Endothelial cell of umbilical vein (primary cell): ENCODE measurements at regions not wholly inside any gene's neighbourhood (a gene's known extent, or its start where the extent isn't known, plus 50 kb on each side); places are given as distances from the start of the nearest gene placed in this dataset.
"Not testable (repeated sequence)": the region's sequence is repeated elsewhere in the genome, so short reads cannot be mapped to it uniquely, and the experiment has no call there.

Experiments used
- BruUV-seq: library from RNA; stranded (reverse); fragments of 400-500 nt; replicated peaks from 2 replicates; lab custom pipeline; 2021; lab: Mats Ljungman, UMichigan
- CTCF ChIA-PET: fragments of 300-600, 350-600 bp; sonication (Branson Sonifier 250); formaldehyde crosslinking; loops from one replicate; lab custom pipeline; 2021; ENCODE audit warnings: antibody characterized with exemption, inconsistent platforms; lab: Charles Lee
- POLR2A ChIA-PET: fragments of 300-600, 350-600 bp; sonication (Branson Sonifier 250); formaldehyde crosslinking; loops from one replicate; lab custom pipeline; 2021; ENCODE audit warnings: antibody characterized with exemption, inconsistent platforms; lab: Charles Lee
- DNase-seq: peaks from one replicate; pipeline ENCODE4 v3.0.0-alpha.2; 2011; ENCODE audit warnings: low read depth, low spot score
- FAIRE-seq: peaks from 2 replicates; lab custom pipeline; 2011; peaks lifted over from hg19 to GRCh38; lab: Jason Lieb, UNC
- H2AFZ ChIP-seq: 2 replicates; pipeline ENCODE4 v1.6.0; 2012; ENCODE audit warnings: low read depth, low read length, control low read depth, inconsistent platforms
- H3K27ac ChIP-seq: 2 replicates; pipeline ENCODE4 v1.5.1; 2011; ENCODE audit warnings: low read depth, mild to moderate bottlenecking, control low read depth, low read length, moderate library complexity; ENCODE audit not compliant: insufficient read depth
- H3K27me3 ChIP-seq, 2 experiments: 2 replicates each; pipeline versions ENCODE4 v1.6.0 to v1.6.1; 2011; ENCODE audit warnings: low read length in 2 of 2, mixed read lengths in 1 of 2; ENCODE audit not compliant: control insufficient read depth in 2 of 2, insufficient read depth in 2 of 2
- H3K36me3 ChIP-seq, 2 experiments: 2 replicates in 1 of 2; 3 replicates in 1 of 2; pipeline ENCODE4 v1.5.1; 2011; ENCODE audit warnings: low read length in 2 of 2, mild to moderate bottlenecking in 1 of 2, moderate library complexity in 1 of 2; ENCODE audit not compliant: control insufficient read depth in 2 of 2, insufficient read depth in 2 of 2; ENCODE audit errors: extremely low read depth in 1 of 2
- H3K4me1 ChIP-seq: 3 replicates; pipeline ENCODE4 v1.5.1; 2011; ENCODE audit warnings: mild to moderate bottlenecking, low read length; ENCODE audit not compliant: control insufficient read depth, insufficient read depth; ENCODE audit errors: extremely low read depth
- H3K4me2 ChIP-seq: 2 replicates; pipeline ENCODE4 v1.6.1; 2011; ENCODE audit warnings: low read length, control low read depth, mixed read lengths; ENCODE audit not compliant: insufficient read depth
- H3K4me3 ChIP-seq, 3 experiments: fragments of 200-600 bp in 1 of 3; sonication (generic), shearing (Covaris generic) in 1 of 3; replicated peaks in 1 of 3; 2 replicates each; pipeline ENCODE4 v1.5.1; 2011 to 2016; ENCODE audit warnings: control low read depth in 3 of 3, low read length in 3 of 3, mild to moderate bottlenecking in 2 of 3, inconsistent platforms in 1 of 3, low read depth in 1 of 3, moderate library complexity in 1 of 3; ENCODE audit not compliant: insufficient read depth in 1 of 3
- H3K79me2 ChIP-seq: 2 replicates; pipeline ENCODE4 v1.6.0; 2012; ENCODE audit warnings: low read length, inconsistent platforms; ENCODE audit not compliant: control insufficient read depth, insufficient read depth
- H3K9ac ChIP-seq: replicated peaks from 2 replicates; pipeline ENCODE3; 2011; ENCODE audit warnings: low read length, control low read depth; ENCODE audit not compliant: insufficient read depth; ENCODE audit errors: extremely low read depth
- H3K9me1 ChIP-seq: replicated peaks from 3 replicates; pipeline ENCODE4 v1.6.0; 2011; ENCODE audit warnings: mild to moderate bottlenecking, low read length; ENCODE audit not compliant: control insufficient read depth, insufficient read depth; ENCODE audit errors: extremely low read depth
- H3K9me3 ChIP-seq: replicated peaks from 2 replicates; pipeline ENCODE4 v1.5.1; 2012; ENCODE audit warnings: low read length, inconsistent platforms; ENCODE audit not compliant: control insufficient read depth, insufficient read depth
- H4K20me1 ChIP-seq: replicated peaks from 2 replicates; pipeline ENCODE3; 2011; ENCODE audit warnings: mild to moderate bottlenecking, low read length; ENCODE audit not compliant: control insufficient read depth, insufficient read depth; ENCODE audit errors: extremely low read depth
- CTCF ChIP-seq, 2 donors: IDR thresholded peaks; 1 replicate in 1 of 2; 2 replicates in 1 of 2; pipeline ENCODE4 v1.5.1; 2011; ENCODE audit warnings: low read length in 2 of 2, mild to moderate bottlenecking in 2 of 2, moderate library complexity in 2 of 2, control low read depth in 1 of 2, inconsistent platforms in 1 of 2, low read depth in 1 of 2; ENCODE audit not compliant: insufficient read depth in 1 of 2; ENCODE audit errors: extremely low read depth in 1 of 2
- dilution Hi-C: fragments of 300-500 bp; cut with MboI; formaldehyde crosslinking; loops from one replicate; pipeline ENCODE4 v1.15.0; 2019; ENCODE audit warnings: low sequenced_read_pairs; ENCODE audit not compliant: extremely low pct_ligation_motif_present
- intact Hi-C: fragments of 100-400 bp; cut with micrococcal nuclease; formaldehyde crosslinking; loops from one replicate; pipeline ENCODE4 v1.10.0; 2022

GRCh38 chr4:131488772-131489171, 1660.3 kb upstream of the PCDH10 start:
- Histone ChIP-seq H3K9ac (no peak overlapping the region), H3K9me3 (no peaks in the 10 kb centered on the region), H2AFZ (no peak overlapping the region), H3K27ac (no peak overlapping the region), H3K4me2 (no peak overlapping the region), H3K36me3 (no peaks in the 10 kb centered on the region), H3K9me1 (no peaks in the 10 kb centered on the region), H3K4me1 (no peaks in the 10 kb centered on the region), H3K79me2 (no peaks in the 10 kb centered on the region), H4K20me1 (no peaks in the 10 kb centered on the region), H3K4me3 (no peak overlapping the region), H3K27me3 (no peaks in the 10 kb centered on the region)
- no peak for TF ChIP-seq CTCF (IDR thresholded peaks at IDR 0.05; ENCODE audit: extremely low read depth in 1 of 2, insufficient read depth in 1 of 2, low read depth in 1 of 2, low read length in 2 of 2)
- intact Hi-C loops (no loop called here), dilution Hi-C loops (no loop called here)
- CTCF ChIA-PET = no interaction called here
- DNase-seq = no peak
- POLR2A ChIA-PET = no interaction called here
- FAIRE-seq = no peak
- BruUV-seq = no TSS peak

- intact Hi-C loops, H3K9ac ChIP-seq, H3K4me2 ChIP-seq, H3K9me3 ChIP-seq, H3K79me2 ChIP-seq, H3K27me3 ChIP-seq, DNase-seq, H3K4me1 ChIP-seq, dilution Hi-C loops, BruUV-seq, POLR2A ChIA-PET, H3K4me3 ChIP-seq, H3K9me1 ChIP-seq, H4K20me1 ChIP-seq, H3K27ac ChIP-seq, CTCF ChIA-PET, H3K36me3 ChIP-seq, FAIRE-seq, H2AFZ ChIP-seq: not testable (repeated sequence)
Measured at GRCh38 chr4:131496211-131496610, 1652.9 kb upstream of the PCDH10 start.
